Activated CD4-positive, alpha-beta T cell treated with anti-CD3 and anti-CD28 coated beads for 48 hours (primary cell): ENCODE measurements at regions not wholly inside any gene's neighbourhood (a gene's known extent, or its start where the extent isn't known, plus 50 kb on each side); places are given as distances from the start of the nearest gene placed in this dataset.
A peak's percentile ranks its signal among the peaks of the same experiment; 100 is the strongest.

Experiments
- DNase-seq: peaks from one replicate; pipeline ENCODE4 v3.0.0-alpha.2; 2020

- no peak for DNase-seq
Measured at GRCh38 chr15:62619526-62619925, 423.0 kb upstream of the TPM1 start.

GRCh38 chr15:62622775-62623174 lies 419.8 kb upstream of the TPM1 start:
- DNase-seq, result no peak

GRCh38 chr15:62624547-62625378 lies 417.8 kb upstream of the TPM1 start:
- DNase-seq, result no peak

- no peak for DNase-seq
Measured at GRCh38 chr15:62625429-62626033, 417.0 kb upstream of the TPM1 start.

GRCh38 chr15:62626903-62627302 lies 415.6 kb upstream of the TPM1 start:
- no peak for DNase-seq

- DNase-seq, result no peak
Measured at GRCh38 chr15:62631076-62631724, 411.3 kb upstream of the TPM1 start.

GRCh38 chr15:62636823-62637573 lies 405.5 kb upstream of the TPM1 start:
- DNase-seq, result no peak

- no peak for DNase-seq
Measured at GRCh38 chr15:62637574-62637897, 405.0 kb upstream of the TPM1 start.

- DNase-seq, result no peak
Measured at GRCh38 chr15:62637950-62638619, 404.5 kb upstream of the TPM1 start.

- DNase-seq, result no peak
Measured at GRCh38 chr15:62639432-62639831, 403.1 kb upstream of the TPM1 start.

GRCh38 chr15:62639906-62640605 lies 402.5 kb upstream of the TPM1 start:
- DNase-seq, result no peak

GRCh38 chr15:62641825-62642224 lies 400.7 kb upstream of the TPM1 start:
- no peak for DNase-seq

GRCh38 chr15:62643572-62643971 lies 399.0 kb upstream of the TPM1 start:
- no peak for DNase-seq

- DNase-seq, result no peak
Measured at GRCh38 chr15:62644216-62644888, 398.2 kb upstream of the TPM1 start.

GRCh38 chr15:62644889-62645742 lies 397.4 kb upstream of the TPM1 start:
- DNase-seq, result no peak

- DNase-seq, result no peak
Measured at GRCh38 chr15:62647202-62647842, 395.2 kb upstream of the TPM1 start.

- no peak for DNase-seq
Measured at GRCh38 chr15:62647843-62648505, 394.6 kb upstream of the TPM1 start.

GRCh38 chr15:62648954-62649353 lies 393.6 kb upstream of the TPM1 start:
- no peak for DNase-seq

- DNase-seq, result peak; percentile 53
Measured at GRCh38 chr15:62649793-62650420, 392.6 kb upstream of the TPM1 start.
